H1 (cell line): ENCODE measurements at regions not wholly inside any gene's neighbourhood (a gene's known extent, or its start where the extent isn't known, plus 50 kb on each side); places are given as distances from the start of the nearest gene placed in this dataset.

Source experiments
- CTCF ChIA-PET: fragments of 300-600 bp; sonication (Branson Sonifier 250); formaldehyde crosslinking; loops from one replicate; lab custom pipeline; 2021; ENCODE audit not compliant: partially characterized antibody; lab: Charles Lee
- POLR2A ChIA-PET: fragments of 300-600 bp; sonication (Branson Sonifier 250); formaldehyde crosslinking; loops from one replicate; lab custom pipeline; 2021; ENCODE audit warnings: inconsistent platforms; ENCODE audit not compliant: partially characterized antibody; lab: Charles Lee
- DNase-seq, 2 experiments: peaks; one replicate each; pipeline versions ENCODE4 v3.0.0 to v3.0.0-alpha.2; 2010 to 2022; ENCODE audit warnings: low spot score in 2 of 2, low read depth in 1 of 2, mixed read lengths in 1 of 2
- FAIRE-seq: peaks from 2 replicates; lab custom pipeline; 2011; peaks lifted over from hg19 to GRCh38; lab: Jason Lieb, UNC
- H2AFZ ChIP-seq: 2 replicates; pipeline ENCODE4 v1.8.1; 2012; ENCODE audit warnings: low read length, inconsistent platforms
- H2AK5ac ChIP-seq: 2 replicates; pipeline ENCODE4 v1.6.1; 2013; ENCODE audit warnings: low read depth, low read length
- H2BK120ac ChIP-seq: replicated peaks from 2 replicates; pipeline ENCODE3; 2013; ENCODE audit warnings: low read depth, low read length, inconsistent platforms
- H2BK12ac ChIP-seq: 2 replicates; pipeline ENCODE4 v1.6.1; 2013; ENCODE audit warnings: low read depth, low read length
- H2BK15ac ChIP-seq: 2 replicates; pipeline ENCODE4 v1.6.1; 2013; ENCODE audit warnings: low read length
- H2BK20ac ChIP-seq: 2 replicates; pipeline ENCODE4 v1.6.1; 2013; ENCODE audit warnings: low read length
- H2BK5ac ChIP-seq: 2 replicates; pipeline ENCODE4 v1.6.1; 2013; ENCODE audit warnings: low read depth, low read length
- H3K14ac ChIP-seq: 2 replicates; pipeline ENCODE4 v1.6.1; 2013; ENCODE audit warnings: inconsistent platforms; ENCODE audit not compliant: insufficient read length
- H3K18ac ChIP-seq: 2 replicates; pipeline ENCODE4 v1.6.1; 2013; ENCODE audit warnings: low read length; ENCODE audit errors: extremely low read depth
- H3K23ac ChIP-seq: 2 replicates; pipeline ENCODE4 v1.6.1; 2013; ENCODE audit warnings: inconsistent platforms; ENCODE audit not compliant: insufficient read length
- H3K23me2 ChIP-seq: 2 replicates; pipeline ENCODE4 v1.6.1; 2013; ENCODE audit warnings: low read depth, low read length
- H3K27ac ChIP-seq: 2 replicates; pipeline ENCODE4 v1.6.1; 2011; ENCODE audit warnings: low read depth, low read length, inconsistent platforms
- H3K27me3 ChIP-seq, 4 experiments: replicated peaks in 1 of 4; 1 replicate in 1 of 4; 2 replicates in 3 of 4; pipeline versions ENCODE4 v1.6.1 to v1.8.1; 2011 to 2013; ENCODE audit warnings: low read length in 3 of 4, mild to moderate bottlenecking in 3 of 4, inconsistent platforms in 2 of 4, mixed read lengths in 2 of 4, moderate library complexity in 1 of 4; ENCODE audit not compliant: control insufficient read depth in 3 of 4, insufficient read depth in 3 of 4; ENCODE audit errors: extremely low read depth in 1 of 4
- H3K36me3 ChIP-seq, 4 experiments: 2 replicates each; pipeline versions ENCODE4 v1.6.1 to v1.8.1; 2011 to 2013; ENCODE audit warnings: mild to moderate bottlenecking in 4 of 4, low read length in 3 of 4, moderate library complexity in 2 of 4, control low read depth in 1 of 4, inconsistent platforms in 1 of 4; ENCODE audit not compliant: insufficient read depth in 4 of 4, control insufficient read depth in 2 of 4
- H3K4ac ChIP-seq: replicated peaks from 2 replicates; pipeline ENCODE3; 2013; ENCODE audit warnings: low read length, low read depth, mixed read lengths, inconsistent platforms; ENCODE audit not compliant: insufficient read length
- H3K4me1 ChIP-seq, 4 experiments: replicated peaks in 1 of 4; 1 replicate in 1 of 4; 2 replicates in 3 of 4; pipeline versions ENCODE4 v1.6.1 to v1.8.1; 2011 to 2013; ENCODE audit warnings: low read length in 3 of 4, inconsistent platforms in 2 of 4, mixed read lengths in 1 of 4; ENCODE audit not compliant: insufficient read depth in 4 of 4, control insufficient read depth in 3 of 4
- H3K4me2 ChIP-seq, 2 experiments: 2 replicates each; pipeline versions ENCODE4 v1.6.1 to v1.8.1; 2011 to 2013; ENCODE audit warnings: low read depth in 2 of 2, low read length in 2 of 2, control low read depth in 1 of 2, inconsistent platforms in 1 of 2, mild to moderate bottlenecking in 1 of 2; ENCODE audit not compliant: insufficient read depth in 1 of 2
- H3K4me3 ChIP-seq, 4 experiments: fragments of 200-600, 300-600 bp in 1 of 4; sonication (generic), shearing (Covaris generic), sonication (Bioruptor Twin) in 1 of 4; 2 replicates each; pipeline versions ENCODE4 v1.5.1 to v1.8.1; 2011 to 2016; ENCODE audit warnings: low read length in 4 of 4, low read depth in 3 of 4, control low read depth in 2 of 4, inconsistent platforms in 2 of 4, mild to moderate bottlenecking in 2 of 4, mixed read lengths in 1 of 4, moderate library complexity in 1 of 4; ENCODE audit not compliant: insufficient read depth in 2 of 4; ENCODE audit errors: extremely low read depth in 1 of 4
- H3K56ac ChIP-seq: replicated peaks from 2 replicates; pipeline ENCODE3; 2013; ENCODE audit warnings: low read depth, mild to moderate bottlenecking, mixed read lengths, low read length, inconsistent platforms; ENCODE audit not compliant: insufficient read length
- H3K79me1 ChIP-seq: 2 replicates; pipeline ENCODE4 v1.6.1; 2013; ENCODE audit warnings: low read depth, low read length, control low read depth
- H3K79me2 ChIP-seq, 2 experiments: 2 replicates each; pipeline versions ENCODE4 v1.6.1 to v1.8.1; 2012 to 2013; ENCODE audit warnings: low read length in 2 of 2, mild to moderate bottlenecking in 2 of 2, inconsistent platforms in 1 of 2; ENCODE audit not compliant: insufficient read depth in 2 of 2, control insufficient read depth in 1 of 2
- H3K9ac ChIP-seq, 4 experiments: replicated peaks in 1 of 4; 1 replicate in 1 of 4; 2 replicates in 3 of 4; pipeline versions ENCODE4 v1.6.1 to v1.8.1; 2011 to 2013; ENCODE audit warnings: low read depth in 3 of 4, low read length in 3 of 4, control low read depth in 2 of 4, mild to moderate bottlenecking in 2 of 4, moderate library complexity in 2 of 4, inconsistent platforms in 1 of 4; ENCODE audit errors: extremely low read depth in 1 of 4
- H3K9me3 ChIP-seq, 2 experiments: 2 replicates each; pipeline versions ENCODE4 v1.6.1 to v1.8.1; 2012 to 2013; ENCODE audit warnings: mild to moderate bottlenecking in 2 of 2, moderate library complexity in 2 of 2, control low read depth in 1 of 2, inconsistent platforms in 1 of 2, low read depth in 1 of 2, low read length in 1 of 2, mixed read lengths in 1 of 2; ENCODE audit not compliant: insufficient read depth in 2 of 2
- H4K20me1 ChIP-seq, 2 experiments: replicated peaks in 1 of 2; 2 replicates each; pipeline versions ENCODE3 to v1.8.1; 2011 to 2013; ENCODE audit warnings: inconsistent platforms in 2 of 2, low read length in 2 of 2, mild to moderate bottlenecking in 1 of 2; ENCODE audit not compliant: insufficient read depth in 2 of 2, control insufficient read depth in 1 of 2
- H4K5ac ChIP-seq: 2 replicates; pipeline ENCODE4 v1.6.1; 2013; ENCODE audit warnings: low read length, low read depth, mixed read lengths, inconsistent platforms; ENCODE audit not compliant: insufficient read length
- H4K8ac ChIP-seq: 2 replicates; pipeline ENCODE4 v1.8.0; 2013; ENCODE audit warnings: mild to moderate bottlenecking, moderate library complexity, low read length, inconsistent platforms; ENCODE audit not compliant: insufficient read depth; ENCODE audit errors: extremely low read depth
- H4K91ac ChIP-seq: replicated peaks from 2 replicates; pipeline ENCODE3; 2013; ENCODE audit warnings: low read length, mixed read lengths, inconsistent platforms; ENCODE audit not compliant: insufficient read length
- EP300 ChIP-seq, 2 experiments: IDR thresholded peaks; 1 replicate in 1 of 2; 2 replicates in 1 of 2; pipeline ENCODE4 v1.6.1; 2011 to 2012; ENCODE audit warnings: low read depth in 2 of 2, low read length in 2 of 2, mild to moderate bottlenecking in 2 of 2, borderline replicate concordance in 1 of 2, inconsistent platforms in 1 of 2, moderate library complexity in 1 of 2
- HDAC2 ChIP-seq, 2 experiments: fragments of 300-600 bp in 1 of 2; sonication (generic) in 1 of 2; IDR thresholded peaks; 2 replicates each; pipeline ENCODE4 v1.6.1; 2011 to 2012; ENCODE audit warnings: low read depth in 2 of 2, low read length in 2 of 2, mild to moderate bottlenecking in 2 of 2, moderate library complexity in 2 of 2, borderline replicate concordance in 1 of 2, inconsistent platforms in 1 of 2
- POLR2A ChIP-seq, 2 experiments: IDR thresholded peaks; 1 replicate in 1 of 2; 2 replicates in 1 of 2; pipeline ENCODE4 v1.6.1; 2011; ENCODE audit warnings: low read depth in 2 of 2, low read length in 2 of 2, mild to moderate bottlenecking in 2 of 2; ENCODE audit errors: control extremely low read depth in 1 of 2
- RBBP5 ChIP-seq: IDR thresholded peaks from 2 replicates; pipeline ENCODE4 v1.7.1; 2012; ENCODE audit warnings: low read depth, mild to moderate bottlenecking, inconsistent platforms, low read length, moderate library complexity, borderline replicate concordance
- SP1 ChIP-seq: IDR thresholded peaks from 2 replicates; pipeline ENCODE4 v1.6.1; 2011; ENCODE audit warnings: low read depth, low read length
- TAF7 ChIP-seq: optimal IDR thresholded peaks from 2 replicates; pipeline ENCODE3; 2011; ENCODE audit warnings: low read depth, mild to moderate bottlenecking, inconsistent platforms, low read length, moderate library complexity, borderline replicate concordance
- TCF12 ChIP-seq: IDR thresholded peaks from 2 replicates; pipeline ENCODE4 v1.6.1; 2011; ENCODE audit warnings: low read depth, mild to moderate bottlenecking, low read length
- TEAD4 ChIP-seq: IDR thresholded peaks from 2 replicates; pipeline ENCODE4 v1.6.1; 2012; ENCODE audit warnings: low read depth, low read length, inconsistent platforms, mixed read lengths
- WGBS, 2 experiments: shearing (Covaris generic) in 1 of 2; methylation state at CpG; one replicate each; pipeline versions ENCODE4 v1.1.6 to v1.1.7; 2013 to 2015; ENCODE audit warnings: low lambda C conversion rate in 2 of 2, mixed read lengths in 2 of 2, inconsistent platforms in 1 of 2, low coverage in 1 of 2, missing lambda C conversion rate in 1 of 2; ENCODE audit not compliant: insufficient replicate concordance in 2 of 2, insufficient coverage in 1 of 2, insufficient read length in 1 of 2; ENCODE audit errors: extremely low coverage in 1 of 2, missing lambda C conversion rate in 1 of 2; 5-methylcytosine and 5-hydroxymethylcytosine counted together
- TF ChIP-seq, protein P1 (sequence below): IDR thresholded peaks from 2 replicates; pipeline ENCODE4 v1.6.1; 2011; ENCODE audit warnings: low read depth, mild to moderate bottlenecking, low read length; ENCODE audit not compliant: insufficient read depth

DNA sequence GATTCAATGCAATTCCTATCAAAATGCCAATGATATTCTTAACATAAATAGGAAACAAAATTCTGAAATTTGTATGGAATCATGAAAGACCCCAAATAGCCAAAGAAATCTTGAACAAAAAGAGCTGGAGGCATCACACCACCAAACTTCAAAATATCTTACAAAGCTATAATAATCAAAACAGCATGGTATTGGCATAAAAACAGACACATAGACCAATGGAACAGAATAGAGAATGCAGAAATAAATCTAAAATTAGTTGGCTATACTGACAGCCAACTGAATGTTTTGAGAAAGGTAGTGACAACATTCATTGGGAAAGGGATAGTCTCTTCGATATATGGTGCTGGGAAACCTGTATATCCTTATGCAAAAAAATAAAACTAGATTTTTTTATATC is 121.9 kb upstream of the ASCC3 start:
- Histone ChIP-seq H3K4me1 (peaks cover 0 to 3% (median 1%) of the 10 kb centered on the region in 4 experiments; a peak in 2 of 7 replicates), H2BK120ac (no peak overlapping the region), H3K4ac (no peak overlapping the region), H2AK5ac (no peak overlapping the region), H3K23me2 (no peaks in the 10 kb centered on the region; the same call in 1 of the 2 replicates), H3K9me3 (no peaks in the 10 kb centered on the region), H3K14ac (no peak overlapping the region), H2BK15ac (no peak overlapping the region), H3K27ac (no peak overlapping the region), H3K27me3 (no peaks in the 10 kb centered on the region), H4K5ac (no peak overlapping the region), H3K4me2 (no peak overlapping the region), H2BK5ac (no peak overlapping the region), H2AFZ (no peak overlapping the region), H3K9ac (no peak overlapping the region), H3K4me3 (no peak overlapping the region), H3K23ac (no peak overlapping the region), H3K36me3 (no peaks in the 10 kb centered on the region; a peak in 1 of 8 replicates), H4K91ac (no peak overlapping the region), H4K8ac (no peak overlapping the region), H4K20me1 (no peaks in the 10 kb centered on the region), H3K79me2 (no peaks in the 10 kb centered on the region), H3K56ac (no peak overlapping the region), H2BK20ac (no peak overlapping the region), H3K79me1 (no peaks in the 10 kb centered on the region), H3K18ac (no peak overlapping the region), H2BK12ac (no peak overlapping the region)
- TF ChIP-seq EP300 (IDR thresholded peaks at IDR 0.05; ENCODE audit: borderline replicate concordance in 1 of 2, low read depth in 2 of 2, low read length in 2 of 2) (no peak), TEAD4 (no peak), HDAC2 (IDR thresholded peaks at IDR 0.05; ENCODE audit: borderline replicate concordance in 1 of 2, low read depth in 2 of 2, low read length in 2 of 2) (no peak), SP1 (no peak), RBBP5 (no peak), TCF12 (no peak), POLR2A (IDR thresholded peaks at IDR 0.05; ENCODE audit: control extremely low read depth in 1 of 2, low read depth in 2 of 2, low read length in 2 of 2) (no peak), TAF7 (no peak)
- TF ChIP-seq, protein P1, sequence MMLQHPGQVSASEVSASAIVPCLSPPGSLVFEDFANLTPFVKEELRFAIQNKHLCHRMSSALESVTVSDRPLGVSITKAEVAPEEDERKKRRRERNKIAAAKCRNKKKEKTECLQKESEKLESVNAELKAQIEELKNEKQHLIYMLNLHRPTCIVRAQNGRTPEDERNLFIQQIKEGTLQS = no peak
- POLR2A ChIA-PET = no interaction called here
- FAIRE-seq = no peak
- 83% methylated on average over 1 of the region's 1 CpG; no CpG with 5 or more reads in 1 of the 2 experiments for WGBS, 2 experiments
- CTCF ChIA-PET = interaction anchor here (0.9 kb wide), 1 partner anchor 8 kb away, joined by 3 read pairs; no protein-coding TSS in a partner anchor
- DNase-seq = no peak
